ENCODE measurements at regions not wholly inside any gene's neighbourhood (a gene's known extent, or its start where the extent isn't known, plus 50 kb on each side); places are given as distances from the start of the nearest gene placed in this dataset.
"Not testable (repeated sequence)": the region's sequence is repeated elsewhere in the genome, so short reads cannot be mapped to it uniquely, and the experiment has no call there.

DNA sequence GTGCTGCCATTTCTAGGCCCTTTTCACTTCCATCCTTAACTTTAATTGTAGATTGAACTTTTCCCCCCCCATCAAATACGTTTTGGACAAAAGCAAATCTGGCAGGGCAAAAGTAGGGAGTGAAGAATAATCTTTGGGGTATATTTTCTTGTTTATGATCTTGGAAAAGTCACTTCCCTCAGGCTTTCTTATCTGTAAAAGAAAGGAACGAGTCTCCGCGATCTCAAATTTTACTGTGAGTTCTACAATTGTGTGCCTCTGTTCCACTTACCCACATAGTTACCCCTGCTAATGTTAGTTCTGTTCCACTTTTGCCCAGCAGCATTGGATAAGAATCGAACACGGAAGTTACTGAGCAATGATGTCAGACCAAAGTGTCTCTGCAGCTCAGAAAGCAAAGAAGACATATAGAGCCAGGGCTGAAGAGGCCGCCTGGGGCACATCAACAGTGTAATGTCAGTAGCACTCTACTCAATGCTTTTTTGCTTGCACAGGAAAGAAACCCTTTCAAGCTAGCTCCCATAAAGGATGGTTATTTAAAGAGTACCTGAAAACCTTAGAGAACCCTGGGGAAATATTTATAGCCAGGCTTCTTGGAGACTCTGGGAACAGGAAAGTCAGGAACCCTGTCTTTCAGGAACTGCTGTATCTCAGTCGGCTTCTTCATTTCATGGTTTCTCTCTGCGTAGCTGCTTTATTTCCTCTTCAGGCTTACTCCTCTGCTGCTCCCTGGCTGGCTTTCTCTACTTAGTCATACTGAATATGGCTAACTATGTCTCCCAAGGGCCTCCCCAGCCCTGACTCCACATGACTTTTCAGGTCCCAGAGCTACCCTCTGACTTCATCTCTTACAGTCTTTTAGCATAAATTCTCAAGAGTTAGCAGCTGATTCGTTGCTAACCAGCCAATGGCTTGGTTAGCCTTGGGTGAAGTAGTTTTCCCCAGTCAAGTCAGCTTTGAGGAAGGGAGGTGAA, 123.7 kb upstream of the FAM3C start:
- no peak for DNase-seq

- DNase-seq = no peak
Measured at GRCh38 chr7:121517591-121517990, 121.5 kb upstream of the FAM3C start.

DNA sequence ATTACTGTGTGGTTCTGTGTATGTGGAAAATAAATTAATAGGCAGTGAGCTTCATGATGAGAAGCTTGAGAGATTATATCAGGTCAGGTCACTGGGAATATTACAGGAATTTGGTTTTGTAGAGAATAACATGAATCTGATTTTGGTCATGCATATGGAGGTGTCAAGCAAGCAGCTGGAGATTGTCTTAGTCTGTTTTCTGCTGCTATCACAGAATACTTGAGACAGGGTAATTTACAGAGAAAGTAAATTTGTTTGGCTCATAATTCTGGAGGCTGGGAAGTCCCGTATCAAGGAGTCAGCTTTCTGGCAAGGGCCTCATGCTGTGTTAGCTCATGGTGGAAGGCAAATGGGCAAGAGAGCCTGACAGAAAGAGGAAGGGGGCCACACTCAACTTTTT, 120.7 kb upstream of the FAM3C start:
- no peak for DNase-seq

GRCh38 chr7:121515630-121516401, 119.7 kb upstream of the FAM3C start:
- DNase-seq = no peak

DNA sequence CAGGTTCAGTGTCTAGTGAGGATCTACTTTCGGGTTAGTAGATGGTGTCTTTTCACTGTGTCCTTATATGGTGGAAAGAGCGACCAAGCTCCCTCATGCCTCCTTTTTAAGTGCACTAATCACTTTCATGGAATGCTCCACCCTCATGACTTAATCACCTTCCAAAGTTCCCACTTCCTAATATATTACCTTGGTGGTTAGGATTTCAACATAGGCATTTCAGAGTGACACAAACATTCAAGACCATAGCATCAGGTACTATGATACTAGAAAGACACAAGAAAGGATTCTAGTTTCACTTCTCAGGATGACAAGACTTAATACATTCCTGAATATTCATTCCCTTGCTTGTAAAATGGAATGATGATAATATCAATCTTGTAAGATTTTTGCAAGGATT, 119.1 kb upstream of the FAM3C start:
- no peak for DNase-seq

GRCh38 chr7:121513105-121513504, 117.0 kb upstream of the FAM3C start:
- no peak for DNase-seq

GRCh38 chr7:121510858-121511482, 114.9 kb upstream of the FAM3C start:
- DNase-seq = no peak

DNA sequence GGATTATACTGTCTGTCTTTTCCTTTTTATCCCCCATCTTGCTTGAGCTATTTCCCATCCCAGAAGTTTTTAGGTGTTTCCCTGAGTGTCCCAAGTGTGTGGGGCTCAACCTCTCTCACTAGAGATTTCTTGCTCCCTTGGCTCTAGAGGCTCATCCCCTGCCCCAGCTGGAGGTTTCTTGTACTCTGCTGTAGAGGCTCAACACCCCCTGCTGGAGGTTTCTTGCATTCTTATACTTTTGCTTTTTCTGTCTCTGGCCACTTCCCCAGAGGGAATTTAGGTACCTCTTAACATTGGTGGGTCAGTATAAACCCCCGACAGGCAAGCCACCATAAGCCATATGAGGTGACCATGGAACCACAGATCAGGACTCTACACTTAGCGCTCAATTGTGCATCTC, 114.2 kb upstream of the FAM3C start:
- no peak for DNase-seq

DNA sequence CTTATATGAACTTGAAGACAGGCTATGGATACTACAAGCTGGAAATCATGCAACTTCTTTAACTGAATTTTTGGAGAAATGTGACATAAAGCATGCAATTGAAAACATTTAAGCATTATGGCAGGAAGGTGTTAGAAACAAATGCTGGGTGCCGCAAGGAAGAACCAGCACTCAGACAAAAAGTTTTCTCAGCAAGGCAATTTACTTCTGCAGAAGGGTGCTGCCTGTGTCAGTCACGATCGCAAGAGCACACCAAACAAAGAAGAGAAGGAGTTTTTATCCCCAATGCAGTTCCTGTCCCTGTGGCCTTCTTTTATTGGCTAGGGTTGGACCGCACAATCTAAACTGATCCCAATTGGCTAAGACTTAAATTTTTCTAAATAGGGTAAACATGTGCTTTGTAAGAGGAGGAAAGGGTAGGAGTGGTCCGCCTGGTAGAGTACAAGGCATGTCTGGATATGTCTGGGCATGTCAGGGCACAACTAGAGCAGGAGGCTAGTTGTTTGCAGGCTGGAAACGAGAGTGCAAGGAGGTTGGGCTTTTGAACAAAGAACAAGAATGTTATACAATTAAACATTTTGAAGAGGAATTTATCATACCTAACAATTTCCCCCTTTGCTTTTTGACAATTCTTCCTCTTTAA, 109.6 kb upstream of the FAM3C start:
- no peak for DNase-seq

DNA sequence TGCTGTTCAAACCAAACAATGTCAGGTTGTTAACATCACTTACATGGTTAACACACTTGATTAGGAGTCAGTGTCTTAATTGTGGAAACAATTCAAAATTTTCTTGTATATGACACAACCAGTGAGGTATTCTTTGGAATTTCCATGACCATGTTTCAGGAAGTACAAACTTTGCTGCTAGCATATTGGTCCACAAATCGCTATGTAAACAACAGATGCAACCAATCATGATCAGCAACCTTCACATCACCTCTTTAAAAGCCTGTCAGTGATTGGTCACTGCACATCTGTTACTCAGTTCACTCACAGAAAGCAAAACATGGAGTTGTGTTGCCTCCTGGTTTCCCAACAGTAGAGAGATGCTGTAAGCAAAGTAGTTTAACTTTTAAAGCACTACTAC, 108.9 kb upstream of the FAM3C start:
- DNase-seq = no peak

DNA sequence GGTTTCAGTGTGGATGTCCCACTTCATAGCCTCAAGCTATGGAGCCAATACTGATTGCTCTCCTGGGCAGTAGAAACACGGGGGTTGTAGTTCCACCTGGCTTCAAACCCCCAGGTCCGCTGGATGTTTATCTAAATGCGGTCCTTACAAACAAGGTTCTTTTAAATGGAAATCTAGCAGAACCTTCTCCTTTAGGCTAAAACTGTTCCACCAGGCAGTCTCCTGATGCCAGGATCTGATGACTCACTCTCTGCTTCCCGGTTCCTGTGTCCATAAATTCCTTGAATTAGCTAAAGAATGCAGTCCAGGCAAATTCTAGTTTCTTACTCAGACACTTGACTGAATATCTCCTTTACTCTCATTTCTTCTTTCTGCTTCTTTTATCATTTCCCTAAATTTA, 108.4 kb upstream of the FAM3C start:
- DNase-seq = no peak

DNA sequence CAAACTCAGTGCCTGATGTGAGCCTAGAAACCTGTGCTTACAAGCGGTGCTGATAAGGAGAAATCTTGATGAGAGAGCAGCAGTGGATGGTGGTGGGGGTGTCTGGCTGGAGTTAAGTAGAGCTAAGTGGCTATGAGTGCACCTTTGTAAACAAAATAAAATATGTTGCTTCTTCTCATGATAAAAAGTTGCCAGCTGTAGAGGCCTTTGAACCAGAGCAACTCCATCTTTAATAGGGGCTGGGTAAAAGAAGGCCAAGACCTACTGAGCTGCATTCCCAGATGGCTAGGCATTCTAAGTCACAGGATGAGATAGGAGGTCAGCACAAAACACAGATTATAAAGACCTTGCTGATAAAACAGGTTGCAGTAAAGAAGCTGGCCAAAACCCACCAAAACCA, 107.6 kb upstream of the FAM3C start:
- no peak for DNase-seq

- no peak for DNase-seq
Measured at GRCh38 chr7:121503039-121503438, 106.9 kb upstream of the FAM3C start.

DNA sequence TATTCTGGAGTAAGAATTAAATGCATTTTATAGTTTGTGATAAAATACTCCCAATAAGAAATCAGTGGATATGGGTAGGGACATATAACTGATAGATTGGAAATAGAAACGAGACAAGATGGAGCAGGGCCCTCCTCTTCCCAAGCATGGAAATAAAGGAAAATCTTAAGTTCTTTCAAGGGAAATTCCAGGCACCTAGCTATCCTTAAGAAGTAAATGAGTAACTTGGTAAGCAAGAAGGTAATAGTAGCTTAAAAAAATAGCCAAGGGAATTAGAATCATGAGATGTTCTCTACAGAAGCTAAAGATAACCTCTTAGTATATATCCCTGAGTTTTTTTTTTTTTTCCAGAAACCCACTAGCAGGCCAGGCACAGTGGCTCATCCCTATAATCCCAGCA, 105.5 kb upstream of the FAM3C start:
- no peak for DNase-seq

- DNase-seq = no peak
Measured at GRCh38 chr7:121500360-121501058, 104.4 kb upstream of the FAM3C start.

DNA sequence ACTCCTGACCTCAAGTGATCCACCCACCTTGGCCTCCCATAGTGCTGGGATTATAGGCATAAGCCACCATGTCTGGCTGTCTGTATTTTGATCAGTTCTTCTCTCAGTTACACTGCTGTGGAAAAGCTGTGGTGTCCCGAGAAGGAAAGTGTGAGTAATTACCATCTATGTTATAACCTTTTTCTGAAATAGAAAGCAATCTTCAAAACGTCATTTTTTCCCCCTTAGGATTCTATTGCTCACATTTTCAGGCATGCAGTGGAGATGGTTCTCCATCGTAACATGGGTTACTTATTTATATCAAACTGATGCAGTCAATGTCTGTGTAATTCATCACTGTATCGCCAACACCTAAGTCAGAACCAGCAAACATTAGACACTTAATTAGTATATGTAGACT, 103.5 kb upstream of the FAM3C start:
- no peak for DNase-seq

DNA sequence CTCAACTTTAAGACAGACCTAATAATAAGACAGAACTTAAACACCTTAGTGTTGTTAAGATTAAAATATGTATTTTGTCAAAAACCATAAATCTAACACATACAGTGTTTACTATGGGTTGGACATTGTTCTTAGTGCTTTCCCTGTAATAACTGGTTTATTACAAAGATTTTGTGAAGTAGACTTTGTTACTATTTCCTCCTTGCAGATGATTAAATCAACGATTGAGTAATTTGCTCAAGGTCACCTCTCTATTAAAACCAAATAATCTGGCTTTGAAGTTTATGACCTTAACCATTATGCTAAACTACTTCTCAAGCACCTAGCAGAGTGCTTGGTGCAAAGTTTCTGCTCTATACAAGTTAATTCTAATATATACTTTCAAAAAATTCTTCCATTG, 102.7 kb upstream of the FAM3C start:
- DNase-seq = no peak

DNA sequence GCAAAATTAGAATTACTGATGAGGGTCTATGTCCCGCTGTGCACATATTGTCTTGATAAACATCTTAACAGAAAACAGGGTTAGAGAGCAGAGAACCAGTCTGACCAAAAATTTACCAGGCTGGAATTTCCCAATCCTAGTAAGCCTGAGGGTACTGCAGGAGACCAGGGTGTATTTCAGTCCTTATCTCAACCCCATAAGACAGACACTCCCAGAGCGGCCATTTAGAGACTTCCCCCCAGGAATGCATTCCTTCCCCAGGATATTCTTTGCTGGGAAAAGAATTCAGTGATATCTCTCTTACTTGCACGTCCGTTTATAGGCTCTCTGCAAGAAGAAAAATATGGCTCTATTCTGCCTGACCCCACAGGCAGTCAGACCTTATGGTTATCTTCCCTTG, 101.4 kb upstream of the FAM3C start:
- DNase-seq = not testable (repeated sequence)

DNA sequence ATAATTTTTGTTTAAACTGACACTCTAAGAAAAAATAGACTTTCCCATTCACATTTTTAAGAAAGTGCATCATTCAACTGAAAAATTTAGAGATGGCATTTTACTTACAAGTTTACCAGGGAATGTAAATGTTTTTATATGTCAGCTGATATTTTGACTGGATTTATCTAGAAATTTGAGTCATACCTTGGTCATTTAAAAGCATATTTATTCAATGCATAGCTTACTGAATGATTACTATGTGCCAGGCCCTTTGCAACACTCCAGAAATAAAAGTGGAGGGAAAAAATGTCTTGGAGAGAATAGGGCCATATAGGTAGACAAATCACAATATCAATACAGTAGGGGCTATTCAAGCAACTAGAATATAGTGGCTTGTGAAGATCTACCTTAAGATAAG, 98.4 kb upstream of the FAM3C start:
- DNase-seq = no peak

- no peak for DNase-seq
Measured at GRCh38 chr7:121493553-121493952, 97.4 kb upstream of the FAM3C start.

- no peak for DNase-seq
Measured at GRCh38 chr7:121490309-121490708, 94.2 kb upstream of the FAM3C start.

GRCh38 chr7:121489440-121489839, 93.3 kb upstream of the FAM3C start:
- DNase-seq = no peak
